ENCODE measurements at regions not wholly inside any gene's neighbourhood (a gene's known extent, or its start where the extent isn't known, plus 50 kb on each side); places are given as distances from the start of the nearest gene placed in this dataset.

DNA sequence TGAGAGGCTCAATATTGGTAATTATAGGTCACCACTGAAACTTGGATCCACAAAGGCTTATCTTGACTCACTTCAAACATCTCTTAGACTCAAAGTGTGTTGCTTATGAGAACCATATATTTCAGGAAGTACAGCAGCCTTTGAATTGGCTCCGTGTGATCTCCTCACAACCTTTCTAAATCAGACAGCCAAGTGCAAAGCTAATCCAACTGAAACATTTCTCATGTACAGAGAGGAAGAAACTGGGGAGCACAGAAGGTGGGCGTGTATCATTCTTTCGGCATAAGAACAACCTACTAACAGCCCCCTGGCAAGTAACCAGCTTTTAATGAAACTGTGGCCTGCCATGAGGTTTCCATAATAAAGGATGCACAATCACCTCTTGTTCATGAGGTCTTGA, 109.4 kb downstream of the MBL2 start:
- intact Hi-C loops (cut with DNase I): no loop called here
- Histone ChIP-seq H3K4me3 (no peak overlapping the region), H3K27me3 (ENCODE audit: insufficient read depth in 3 of 3, low read length in 2 of 3) (no peaks in the 10 kb centered on the region), H3K4me1 (no peaks in the 10 kb centered on the region), H3K36me3 (ENCODE audit: insufficient read depth in 1 of 2, low read depth in 1 of 2) (no peaks in the 10 kb centered on the region), H3K9me3 (peaks cover 8% of the 10 kb centered on the region), H3K27ac (no peak overlapping the region)
- no peak for ATAC-seq
- TF ChIP-seq, protein P1, sequence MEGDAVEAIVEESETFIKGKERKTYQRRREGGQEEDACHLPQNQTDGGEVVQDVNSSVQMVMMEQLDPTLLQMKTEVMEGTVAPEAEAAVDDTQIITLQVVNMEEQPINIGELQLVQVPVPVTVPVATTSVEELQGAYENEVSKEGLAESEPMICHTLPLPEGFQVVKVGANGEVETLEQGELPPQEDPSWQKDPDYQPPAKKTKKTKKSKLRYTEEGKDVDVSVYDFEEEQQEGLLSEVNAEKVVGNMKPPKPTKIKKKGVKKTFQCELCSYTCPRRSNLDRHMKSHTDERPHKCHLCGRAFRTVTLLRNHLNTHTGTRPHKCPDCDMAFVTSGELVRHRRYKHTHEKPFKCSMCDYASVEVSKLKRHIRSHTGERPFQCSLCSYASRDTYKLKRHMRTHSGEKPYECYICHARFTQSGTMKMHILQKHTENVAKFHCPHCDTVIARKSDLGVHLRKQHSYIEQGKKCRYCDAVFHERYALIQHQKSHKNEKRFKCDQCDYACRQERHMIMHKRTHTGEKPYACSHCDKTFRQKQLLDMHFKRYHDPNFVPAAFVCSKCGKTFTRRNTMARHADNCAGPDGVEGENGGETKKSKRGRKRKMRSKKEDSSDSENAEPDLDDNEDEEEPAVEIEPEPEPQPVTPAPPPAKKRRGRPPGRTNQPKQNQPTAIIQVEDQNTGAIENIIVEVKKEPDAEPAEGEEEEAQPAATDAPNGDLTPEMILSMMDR (IDR thresholded peaks at IDR 0.05): no peak
- WGBS, 3 donors: 82 to 85% (median 82%) methylated on average over 3 of the region's 3 CpGs
- no peak for DNase-seq

DNA sequence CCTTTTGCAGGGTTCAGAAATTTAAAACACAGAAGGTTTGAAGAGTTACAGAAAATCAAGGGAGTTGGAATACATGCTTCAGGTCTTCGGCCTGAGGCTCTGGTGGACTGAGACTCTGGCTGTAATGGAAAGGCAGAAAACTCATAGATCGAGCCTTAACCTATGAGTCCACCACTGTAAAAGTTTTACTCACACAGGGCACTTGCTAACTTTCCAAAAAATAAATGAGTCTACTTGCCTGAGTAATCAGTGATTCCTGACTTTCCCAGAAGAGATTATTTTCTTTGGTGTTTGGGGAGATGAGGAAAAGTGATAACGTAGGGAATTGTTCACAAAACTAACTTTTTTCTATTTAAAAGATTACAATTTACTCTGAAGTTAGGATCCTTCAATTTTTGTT, 108.0 kb downstream of the MBL2 start:
- DNase-seq (no peak), ATAC-seq (no peak)
- no peak overlapping the region for H3K27ac ChIP-seq
- intact Hi-C loops (cut with DNase I): no loop called here
- no peaks in the 10 kb centered on the region for H3K27me3 ChIP-seq (ENCODE audit: insufficient read depth in 3 of 3, low read length in 2 of 3)
- H3K4me1 ChIP-seq: no peaks in the 10 kb centered on the region
- H3K9me3 ChIP-seq: peaks cover 8% of the 10 kb centered on the region
- no peaks in the 10 kb centered on the region for H3K36me3 ChIP-seq (ENCODE audit: insufficient read depth in 1 of 2, low read depth in 1 of 2)
- no peak overlapping the region for H3K4me3 ChIP-seq
- TF ChIP-seq, protein P1 (IDR thresholded peaks at IDR 0.05): no peak
- 77 to 83% (median 77%) methylated on average over 3 of the region's 3 CpGs for WGBS, 3 donors

DNA sequence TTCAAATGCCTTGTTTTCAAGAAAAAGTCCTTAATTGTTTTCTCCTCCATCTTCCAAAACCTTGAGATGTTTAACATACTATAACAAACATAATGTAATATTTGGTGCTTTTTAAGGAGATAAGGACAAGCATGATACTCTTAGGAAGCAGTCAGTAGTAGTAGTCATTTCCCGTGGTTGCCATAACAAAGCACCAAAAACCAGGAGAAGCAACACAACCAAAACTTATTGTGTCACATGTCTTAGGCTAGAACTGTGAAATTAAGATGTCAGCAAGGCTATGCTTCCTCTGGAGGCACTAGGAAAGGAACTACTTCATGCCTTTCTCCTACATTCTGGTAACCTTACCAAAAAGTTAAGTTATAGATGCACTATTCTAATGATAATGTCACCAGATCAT, 106.8 kb downstream of the MBL2 start:
- Histone ChIP-seq H3K4me3 (no peak overlapping the region), H3K36me3 (ENCODE audit: insufficient read depth in 1 of 2, low read depth in 1 of 2) (no peaks in the 10 kb centered on the region), H3K27me3 (ENCODE audit: insufficient read depth in 3 of 3, low read length in 2 of 3) (no peaks in the 10 kb centered on the region), H3K27ac (no peak overlapping the region), H3K4me1 (no peaks in the 10 kb centered on the region), H3K9me3 (peaks cover 8% of the 10 kb centered on the region)
- WGBS, 3 donors: 79 to 93% (median 92%) methylated on average over 1 of the region's 1 CpG
- intact Hi-C loops (cut with DNase I): no loop called here
- DNase-seq: no peak
- TF ChIP-seq, protein P1 (IDR thresholded peaks at IDR 0.05): no peak
- no peak for ATAC-seq

DNA sequence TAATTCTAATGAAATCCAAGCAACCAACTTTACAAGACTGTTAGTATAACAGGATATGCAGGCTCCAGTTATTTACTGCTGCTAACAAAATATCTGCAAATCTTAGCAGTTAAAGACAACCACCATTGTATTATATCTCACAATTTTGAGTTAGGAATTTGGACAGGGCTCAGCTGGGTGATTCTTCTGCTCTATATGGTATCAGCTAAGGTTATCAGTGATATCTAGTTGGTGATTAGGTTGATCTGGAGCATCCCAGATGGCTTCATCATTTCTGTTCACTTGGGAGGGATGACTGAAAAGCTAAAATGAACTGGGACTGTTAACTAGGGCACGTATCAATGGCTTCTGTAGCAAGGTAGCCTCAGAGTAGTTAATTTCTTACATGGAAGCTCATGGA, 105.7 kb downstream of the MBL2 start:
- Histone ChIP-seq H3K27me3 (ENCODE audit: insufficient read depth in 3 of 3, low read length in 2 of 3) (peaks cover 0 to 3% (median 0%) of the 10 kb centered on the region in 3 donors), H3K4me3 (no peak overlapping the region), H3K4me1 (no peaks in the 10 kb centered on the region), H3K36me3 (ENCODE audit: insufficient read depth in 1 of 2, low read depth in 1 of 2) (no peaks in the 10 kb centered on the region), H3K27ac (no peak overlapping the region), H3K9me3 (peaks cover 8% of the 10 kb centered on the region)
- TF ChIP-seq, protein P1 (IDR thresholded peaks at IDR 0.05): no peak
- ATAC-seq: no peak
- no peak for DNase-seq
- intact Hi-C loops (cut with DNase I): no loop called here
- 66 to 90% (median 75%) methylated on average over 1 of the region's 1 CpG for WGBS, 3 donors

DNA sequence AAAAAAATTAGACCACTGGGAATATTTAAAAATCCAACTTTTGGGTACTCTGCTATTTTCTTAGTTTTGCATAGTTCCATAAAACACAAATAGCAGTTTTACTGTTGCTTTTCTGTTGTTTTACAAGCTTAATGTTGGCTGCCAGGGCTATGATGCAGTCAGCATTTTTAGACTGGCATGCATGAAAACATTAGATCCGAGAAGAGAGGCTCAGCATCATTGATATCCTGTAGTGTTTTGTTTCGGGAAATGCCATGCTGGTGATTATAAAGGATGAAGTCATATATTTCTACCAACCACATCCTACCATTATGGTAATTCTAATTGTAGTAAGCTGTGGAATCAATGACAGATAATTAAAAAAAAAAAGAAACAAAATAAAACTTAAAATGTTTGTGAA, 104.6 kb downstream of the MBL2 start:
- Histone ChIP-seq H3K27me3 (ENCODE audit: insufficient read depth in 3 of 3, low read length in 2 of 3) (peaks cover 0 to 3% (median 0%) of the 10 kb centered on the region in 3 donors), H3K27ac (no peak overlapping the region), H3K4me3 (no peak overlapping the region), H3K9me3 (peaks cover 8% of the 10 kb centered on the region), H3K4me1 (no peaks in the 10 kb centered on the region), H3K36me3 (ENCODE audit: insufficient read depth in 1 of 2, low read depth in 1 of 2) (no peaks in the 10 kb centered on the region)
- WGBS, 3 donors: 31 to 42% (median 37%) methylated on average over 2 of the region's 2 CpGs
- DNase-seq (no peak), ATAC-seq (no peak)
- TF ChIP-seq, protein P1 (IDR thresholded peaks at IDR 0.05): no peak
- intact Hi-C loops (cut with DNase I): no loop called here
